ENCODE measurements at regions not wholly inside any gene's neighbourhood (a gene's known extent, or its start where the extent isn't known, plus 50 kb on each side); places are given as distances from the start of the nearest gene placed in this dataset.

GRCh38 chr12:89179245-89179644, 173.1 kb downstream of the DUSP6 start:
- H3K4me1 ChIP-seq = no peaks in the 10 kb centered on the region
- TF ChIP-seq Cebpa-rat (IDR thresholded peaks at IDR 0.05) = no peak
- no peaks in the 10 kb centered on the region for H3K36me3 ChIP-seq
- H3K9ac ChIP-seq = no peak overlapping the region
- H3K4me2 ChIP-seq = no peak overlapping the region
- no peaks in the 10 kb centered on the region for H3K9me3 ChIP-seq
- H3K27ac ChIP-seq = no peak overlapping the region
- H3K4me3 ChIP-seq = no peak overlapping the region
- H4K20me1 ChIP-seq = no peaks in the 10 kb centered on the region
- no peaks in the 10 kb centered on the region for H3K27me3 ChIP-seq

- H3K4me2 ChIP-seq = no peak overlapping the region
- H3K4me1 ChIP-seq = no peaks in the 10 kb centered on the region
- H3K36me3 ChIP-seq = no peaks in the 10 kb centered on the region
- H4K20me1 ChIP-seq = no peaks in the 10 kb centered on the region
- H3K27me3 ChIP-seq = no peaks in the 10 kb centered on the region
- no peak overlapping the region for H3K27ac ChIP-seq
- no peak overlapping the region for H3K9ac ChIP-seq
- TF ChIP-seq Cebpa-rat (IDR thresholded peaks at IDR 0.05) = no peak
- H3K4me3 ChIP-seq = no peak overlapping the region
- no peaks in the 10 kb centered on the region for H3K9me3 ChIP-seq
These were observed 174.4 kb downstream of the DUSP6 start for GRCh38 chr12:89177802-89178395.

GRCh38 chr12:89176676-89177075, 175.6 kb downstream of the DUSP6 start:
- no peak overlapping the region for H3K4me3 ChIP-seq
- no peaks in the 10 kb centered on the region for H4K20me1 ChIP-seq
- no peaks in the 10 kb centered on the region for H3K27me3 ChIP-seq
- H3K27ac ChIP-seq = no peak overlapping the region
- H3K9ac ChIP-seq = no peak overlapping the region
- H3K9me3 ChIP-seq = no peaks in the 10 kb centered on the region
- no peak overlapping the region for H3K4me2 ChIP-seq
- no peak for TF ChIP-seq Cebpa-rat (IDR thresholded peaks at IDR 0.05)
- H3K36me3 ChIP-seq = no peaks in the 10 kb centered on the region
- H3K4me1 ChIP-seq = no peaks in the 10 kb centered on the region

- Histone ChIP-seq H3K27me3 (no peaks in the 10 kb centered on the region), H3K4me2 (no peak overlapping the region), H3K4me3 (no peak overlapping the region), H3K36me3 (no peaks in the 10 kb centered on the region), H3K9me3 (no peaks in the 10 kb centered on the region), H3K27ac (no peak overlapping the region), H4K20me1 (no peaks in the 10 kb centered on the region), H3K9ac (no peak overlapping the region), H3K4me1 (no peaks in the 10 kb centered on the region)
- TF ChIP-seq Cebpa-rat (IDR thresholded peaks at IDR 0.05) = no peak
These were observed 178.6 kb downstream of the DUSP6 start for GRCh38 chr12:89173678-89174077.

- no peak overlapping the region for H3K4me3 ChIP-seq
- no peak overlapping the region for H3K4me2 ChIP-seq
- no peak overlapping the region for H3K27ac ChIP-seq
- TF ChIP-seq Cebpa-rat (IDR thresholded peaks at IDR 0.05) = no peak
- no peaks in the 10 kb centered on the region for H3K9me3 ChIP-seq
- no peaks in the 10 kb centered on the region for H3K27me3 ChIP-seq
- no peak overlapping the region for H3K9ac ChIP-seq
- H3K4me1 ChIP-seq = no peaks in the 10 kb centered on the region
- no peaks in the 10 kb centered on the region for H3K36me3 ChIP-seq
- no peaks in the 10 kb centered on the region for H4K20me1 ChIP-seq
These were observed 179.2 kb downstream of the DUSP6 start for GRCh38 chr12:89173096-89173495.

- no peak overlapping the region for H3K27ac ChIP-seq
- no peak for TF ChIP-seq Cebpa-rat (IDR thresholded peaks at IDR 0.05)
- H3K36me3 ChIP-seq = no peaks in the 10 kb centered on the region
- H3K4me1 ChIP-seq = no peaks in the 10 kb centered on the region
- no peak overlapping the region for H3K9ac ChIP-seq
- H3K4me3 ChIP-seq = no peak overlapping the region
- H3K4me2 ChIP-seq = no peak overlapping the region
- no peaks in the 10 kb centered on the region for H3K27me3 ChIP-seq
- H3K9me3 ChIP-seq = no peaks in the 10 kb centered on the region
- H4K20me1 ChIP-seq = no peaks in the 10 kb centered on the region
These were observed 180.1 kb downstream of the DUSP6 start for GRCh38 chr12:89172224-89172623.

- no peaks in the 10 kb centered on the region for H3K27me3 ChIP-seq
- H3K9me3 ChIP-seq = no peaks in the 10 kb centered on the region
- H3K36me3 ChIP-seq = no peaks in the 10 kb centered on the region
- no peak overlapping the region for H3K4me3 ChIP-seq
- no peak overlapping the region for H3K27ac ChIP-seq
- no peaks in the 10 kb centered on the region for H4K20me1 ChIP-seq
- peaks cover 11% of the 10 kb centered on the region; the same call in 1 of the 2 replicates for H3K4me1 ChIP-seq
- no peak overlapping the region for H3K9ac ChIP-seq
- no peak for TF ChIP-seq Cebpa-rat (IDR thresholded peaks at IDR 0.05)
- no peak overlapping the region for H3K4me2 ChIP-seq
These were observed 183.0 kb downstream of the DUSP6 start for GRCh38 chr12:89169321-89169720.

GRCh38 chr12:89167986-89168385, 184.3 kb downstream of the DUSP6 start:
- Histone ChIP-seq H3K27me3 (no peaks in the 10 kb centered on the region), H3K36me3 (no peaks in the 10 kb centered on the region), H3K9me3 (no peaks in the 10 kb centered on the region), H4K20me1 (no peaks in the 10 kb centered on the region), H3K4me3 (no peak overlapping the region), H3K9ac (no peak overlapping the region), H3K4me2 (no peak overlapping the region), H3K4me1 (peaks cover 18% of the 10 kb centered on the region; the same call in 1 of the 2 replicates), H3K27ac (no peak overlapping the region)
- TF ChIP-seq Cebpa-rat (IDR thresholded peaks at IDR 0.05) = no peak

GRCh38 chr12:89166525-89166934, 185.8 kb downstream of the DUSP6 start:
- no peak for TF ChIP-seq Cebpa-rat (IDR thresholded peaks at IDR 0.05)
- H3K9ac ChIP-seq = no peak overlapping the region
- H3K36me3 ChIP-seq = no peaks in the 10 kb centered on the region
- peak overlapping the region; percentile 3; the same call in 1 of the 2 replicates for H3K4me2 ChIP-seq
- peaks cover 18% of the 10 kb centered on the region; the same call in 1 of the 2 replicates for H3K4me1 ChIP-seq
- H4K20me1 ChIP-seq = no peaks in the 10 kb centered on the region
- H3K9me3 ChIP-seq = no peaks in the 10 kb centered on the region
- H3K27me3 ChIP-seq = no peaks in the 10 kb centered on the region
- H3K4me3 ChIP-seq = no peak overlapping the region
- H3K27ac ChIP-seq = no peak overlapping the region

- Histone ChIP-seq H3K27ac (no peak overlapping the region), H3K9ac (no peak overlapping the region)
These were observed 186.2 kb downstream of the DUSP6 start for GRCh38 chr12:89166121-89166520.

GRCh38 chr12:89165703-89166102, 186.6 kb downstream of the DUSP6 start:
- Histone ChIP-seq H3K27me3 (no peaks in the 10 kb centered on the region), H3K9ac (no peak overlapping the region), H3K27ac (no peak overlapping the region), H4K20me1 (no peaks in the 10 kb centered on the region), H3K4me3 (no peak overlapping the region), H3K9me3 (no peaks in the 10 kb centered on the region), H3K4me2 (no peak overlapping the region), H3K36me3 (no peaks in the 10 kb centered on the region), H3K4me1 (peaks cover 21% of the 10 kb centered on the region; the same call in 1 of the 2 replicates)
- no peak for TF ChIP-seq Cebpa-rat (IDR thresholded peaks at IDR 0.05)

More at GRCh38 chr12:89166121-89166520, 186.2 kb downstream of the DUSP6 start:
- Histone ChIP-seq H3K4me1 (peaks cover 18% of the 10 kb centered on the region; the same call in 1 of the 2 replicates), H3K27me3 (no peaks in the 10 kb centered on the region), H3K4me3 (no peak overlapping the region), H3K36me3 (no peaks in the 10 kb centered on the region), H3K9me3 (no peaks in the 10 kb centered on the region), H4K20me1 (no peaks in the 10 kb centered on the region), H3K4me2 (peak overlapping the region; percentile 3; the same call in 1 of the 2 replicates)
- TF ChIP-seq Cebpa-rat (IDR thresholded peaks at IDR 0.05) = no peak

All from BLaER1 (cell line).